ENCODE measurements at regions not wholly inside any gene's neighbourhood (a gene's known extent, or its start where the extent isn't known, plus 50 kb on each side); places are given as distances from the start of the nearest gene placed in this dataset.

DNA sequence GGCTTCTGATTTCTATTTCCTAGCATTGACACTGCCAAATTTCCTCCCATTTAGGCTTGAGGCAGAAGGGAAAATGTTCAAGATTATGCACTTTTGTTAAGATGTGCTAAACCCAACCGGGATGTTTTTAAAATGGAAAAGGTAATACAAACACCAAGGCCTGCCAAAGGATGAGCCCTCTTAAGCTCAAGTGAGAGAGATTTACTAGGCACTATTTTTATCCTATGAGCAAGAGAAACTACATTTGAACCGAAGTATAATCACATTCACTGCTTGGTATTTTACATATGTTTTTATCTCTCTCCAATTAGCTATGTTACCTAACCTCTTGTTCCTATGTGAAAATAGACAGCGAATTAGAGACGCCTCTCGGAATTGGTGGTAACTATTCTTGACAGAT, 295.8 kb downstream of the GABRB3 start:
- no peak for DNase-seq (ENCODE audit: low spot score)

DNA sequence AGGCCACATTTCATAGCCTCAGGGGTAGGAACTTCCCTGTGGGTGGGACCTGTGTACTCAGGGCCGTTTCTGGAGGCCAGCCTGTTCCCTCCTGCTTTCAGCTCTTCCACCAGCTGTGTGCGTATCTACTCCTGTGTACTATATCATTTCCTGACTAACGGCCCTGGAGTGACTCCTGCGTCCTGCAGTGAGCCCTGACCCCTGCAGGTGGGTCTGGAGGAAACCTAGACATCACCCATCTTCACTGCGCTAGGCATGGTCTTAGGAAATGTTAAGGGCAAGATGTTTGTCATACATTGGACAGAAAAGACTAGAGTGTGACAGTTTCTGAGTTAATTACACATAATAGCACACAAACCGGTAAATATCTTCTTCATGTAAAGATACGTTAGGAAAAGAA, 297.3 kb downstream of the GABRB3 start:
- DNase-seq (ENCODE audit: low spot score) = no peak

DNA sequence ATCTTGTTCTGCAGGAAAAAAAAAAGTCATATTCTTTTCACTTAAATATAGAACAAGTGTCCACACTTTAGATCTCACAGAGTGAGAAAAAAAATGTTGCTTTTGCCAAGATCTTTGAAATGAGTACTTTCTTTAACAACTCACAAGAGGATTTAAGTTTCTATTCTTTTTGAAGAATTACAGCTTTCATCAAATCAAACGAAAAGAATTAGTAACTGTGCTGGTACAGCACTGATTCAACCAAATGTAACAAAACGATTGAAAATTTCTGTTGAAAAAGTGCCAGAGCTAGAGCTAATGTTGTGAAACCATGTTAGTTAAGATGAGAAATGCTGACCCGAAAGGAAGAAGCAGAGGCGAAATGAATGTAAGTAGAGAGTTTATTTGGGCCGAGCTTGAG, 300.2 kb downstream of the GABRB3 start:
- no peak for DNase-seq (ENCODE audit: low spot score)

- no peak for DNase-seq (ENCODE audit: low spot score)
Observed at GRCh38 chr15:26461847-26462608, 310.8 kb downstream of the GABRB3 start.

DNA sequence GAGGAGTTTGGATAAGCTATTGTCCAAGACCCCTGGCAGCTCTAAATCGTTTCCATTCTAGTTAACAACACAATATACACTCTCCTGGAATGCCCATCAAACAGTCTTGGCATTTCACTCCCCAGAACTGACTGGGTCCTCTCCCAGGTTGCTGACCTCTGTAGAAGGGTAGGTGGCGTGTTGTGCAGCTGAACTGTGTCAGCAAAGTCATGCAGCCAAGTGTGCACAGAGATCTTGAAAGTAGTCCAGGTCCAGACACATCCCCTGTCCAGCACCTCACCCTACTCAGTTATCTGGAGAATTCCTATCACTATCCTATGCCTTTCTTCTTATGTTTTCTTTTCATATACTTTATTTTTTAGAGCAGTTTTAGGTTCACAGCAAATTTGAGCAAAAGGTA, 312.7 kb downstream of the GABRB3 start:
- DNase-seq (ENCODE audit: low spot score) = no peak

DNA sequence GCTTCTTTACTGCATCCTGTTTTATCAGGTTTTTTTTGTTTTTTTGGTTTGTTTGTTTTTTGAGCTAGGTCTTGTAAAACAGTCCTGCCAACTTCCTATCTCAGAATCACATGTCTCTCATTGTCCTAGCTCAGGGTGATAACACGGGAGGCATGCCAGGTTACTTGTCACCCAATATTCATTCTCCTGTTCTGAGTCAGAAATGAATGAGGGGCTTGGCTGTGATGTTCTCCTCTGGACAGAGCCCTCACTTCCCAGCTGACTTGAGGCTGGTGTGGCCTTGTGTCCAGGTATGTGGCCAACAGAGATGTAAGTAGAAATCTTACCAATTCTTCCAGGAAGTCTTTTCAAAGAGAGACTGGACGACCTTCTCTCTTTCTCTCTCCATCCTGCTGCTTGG, 317.0 kb downstream of the GABRB3 start:
- DNase-seq (ENCODE audit: low spot score) = no peak

- DNase-seq (ENCODE audit: low spot score) = no peak
Observed at GRCh38 chr15:26453914-26454313, 319.0 kb downstream of the GABRB3 start.

GRCh38 chr15:26451995-26452394, 320.9 kb downstream of the GABRB3 start:
- DNase-seq (ENCODE audit: low spot score) = no peak

GRCh38 chr15:26449291-26449690, 323.6 kb downstream of the GABRB3 start:
- DNase-seq (ENCODE audit: low spot score) = no peak

- no peak for DNase-seq (ENCODE audit: low spot score)
Observed at GRCh38 chr15:26443321-26443720, 329.5 kb downstream of the GABRB3 start.

DNA sequence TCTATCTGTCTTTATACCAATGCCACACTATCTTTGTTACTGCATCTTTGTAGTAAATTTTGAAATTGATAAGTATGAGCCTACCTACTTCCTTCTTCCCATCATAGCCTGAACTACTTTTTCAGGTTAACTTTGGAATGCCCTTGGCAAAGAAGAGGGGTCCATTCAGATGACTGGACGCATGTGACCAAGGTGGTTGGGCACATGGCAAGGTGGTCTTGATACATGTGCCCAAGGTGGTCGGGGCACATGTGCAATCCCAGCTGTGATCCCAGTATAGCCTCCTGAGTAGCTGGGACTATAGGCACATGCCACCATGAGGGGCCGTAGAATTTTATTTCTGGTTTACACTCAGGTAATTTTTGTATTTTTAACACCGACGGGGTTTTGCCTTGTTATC, 330.2 kb downstream of the GABRB3 start:
- DNase-seq (ENCODE audit: low spot score) = no peak

GRCh38 chr15:26439681-26440080, 333.2 kb downstream of the GABRB3 start:
- no peak for DNase-seq (ENCODE audit: low spot score)

DNA sequence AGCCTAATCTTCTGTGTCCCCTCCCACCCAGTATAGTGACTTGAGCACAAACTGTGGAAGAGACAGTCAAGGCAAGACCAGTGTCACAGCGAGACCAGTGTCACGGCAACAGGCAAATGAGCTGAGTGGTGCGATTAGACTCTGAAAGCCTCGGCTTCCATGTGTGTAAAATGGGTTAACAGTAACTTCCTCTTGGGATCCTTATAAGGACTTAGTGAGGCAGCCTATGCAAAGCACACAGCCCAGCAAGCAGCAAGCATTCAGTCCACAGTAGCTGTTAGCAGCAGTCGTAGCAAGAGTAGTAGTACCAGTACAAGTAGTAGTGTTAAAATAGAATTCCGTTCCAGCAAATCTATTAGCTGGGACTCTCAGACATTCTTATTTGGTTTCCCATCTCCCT, 334.1 kb downstream of the GABRB3 start:
- no peak for DNase-seq (ENCODE audit: low spot score)

DNA sequence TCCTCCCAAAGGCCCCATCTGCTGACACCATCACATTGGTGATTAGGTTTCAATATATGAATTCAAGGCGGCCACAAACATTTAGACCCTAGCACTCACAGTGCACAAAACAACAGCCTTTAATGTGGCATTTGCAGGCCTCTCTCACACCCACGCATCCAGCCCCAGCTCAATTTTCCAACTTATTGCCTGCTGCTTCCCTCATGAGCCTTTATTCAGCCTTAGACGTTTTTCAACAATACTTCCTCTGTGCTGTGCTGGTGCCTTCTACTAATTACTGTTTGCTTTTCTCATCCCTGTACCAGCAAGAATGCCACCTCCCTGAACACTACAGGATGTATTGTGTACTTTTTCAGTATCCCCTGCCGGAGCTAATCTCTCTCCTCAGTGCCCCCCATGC, 334.6 kb downstream of the GABRB3 start:
- DNase-seq (ENCODE audit: low spot score) = no peak

DNA sequence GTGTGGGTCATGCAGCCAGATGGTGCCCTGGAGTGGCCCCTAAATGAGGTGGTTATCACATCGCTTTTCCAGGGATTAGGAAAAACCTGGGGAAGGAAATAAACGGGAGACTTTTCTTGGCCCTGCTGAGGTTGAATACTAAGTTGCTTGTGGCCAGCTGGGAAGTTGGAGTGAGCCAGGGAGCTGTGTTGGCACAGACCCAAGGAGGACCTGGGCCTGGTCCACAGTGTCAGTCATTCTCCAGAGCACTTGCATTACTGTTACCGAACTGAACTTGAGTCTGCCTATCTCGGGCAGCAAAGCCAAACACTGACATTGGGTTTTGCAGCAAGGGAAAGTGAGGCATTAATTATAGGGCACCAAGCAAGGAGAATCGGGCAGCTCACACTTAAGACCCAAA, 339.0 kb downstream of the GABRB3 start:
- DNase-seq (ENCODE audit: low spot score) = no peak

DNA sequence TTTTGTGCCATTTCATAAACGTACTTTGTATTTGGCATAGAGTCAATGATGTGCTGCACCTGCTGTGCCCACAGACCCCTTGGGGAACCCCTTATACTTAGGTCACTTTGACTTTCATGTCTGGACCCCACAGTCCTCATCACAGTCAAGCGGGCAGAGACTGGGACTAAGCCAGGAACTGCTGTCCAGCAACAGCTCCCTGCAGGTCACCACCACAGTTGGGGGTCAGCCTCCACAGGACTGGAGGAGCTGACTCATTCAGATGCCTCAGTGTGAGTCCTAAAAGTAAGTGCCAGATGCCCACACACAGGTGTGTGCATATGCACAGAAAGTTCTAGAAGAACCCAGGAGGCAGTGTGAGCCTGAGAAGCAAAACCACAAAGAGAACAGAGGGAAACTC, 339.8 kb downstream of the GABRB3 start:
- DNase-seq (ENCODE audit: low spot score) = no peak

- DNase-seq (ENCODE audit: low spot score) = no peak
Observed at GRCh38 chr15:26421065-26421464, 351.8 kb downstream of the GABRB3 start.

DNA sequence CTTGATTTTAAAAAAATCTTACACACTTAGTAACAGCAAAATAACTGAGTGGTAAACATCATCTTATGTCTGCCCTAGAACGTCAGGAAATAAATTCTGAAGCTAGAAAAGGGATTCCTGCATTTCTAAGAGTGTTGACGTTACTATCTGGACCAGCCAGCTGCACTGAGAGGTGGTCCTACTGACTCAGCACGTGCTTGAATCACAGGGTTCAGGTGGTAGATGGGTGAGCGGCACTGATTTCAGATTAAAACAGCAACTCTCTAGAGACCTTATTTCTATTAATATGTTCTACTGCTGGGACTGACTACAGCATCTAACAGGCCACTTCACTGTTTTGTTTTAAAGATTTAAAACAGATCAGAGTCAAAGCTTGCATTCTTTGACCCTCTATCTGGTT, 377.2 kb downstream of the GABRB3 start:
- DNase-seq (ENCODE audit: low spot score) = no peak

GRCh38 chr15:26394801-26395200, 378.1 kb downstream of the GABRB3 start:
- DNase-seq (ENCODE audit: low spot score) = no peak

DNA sequence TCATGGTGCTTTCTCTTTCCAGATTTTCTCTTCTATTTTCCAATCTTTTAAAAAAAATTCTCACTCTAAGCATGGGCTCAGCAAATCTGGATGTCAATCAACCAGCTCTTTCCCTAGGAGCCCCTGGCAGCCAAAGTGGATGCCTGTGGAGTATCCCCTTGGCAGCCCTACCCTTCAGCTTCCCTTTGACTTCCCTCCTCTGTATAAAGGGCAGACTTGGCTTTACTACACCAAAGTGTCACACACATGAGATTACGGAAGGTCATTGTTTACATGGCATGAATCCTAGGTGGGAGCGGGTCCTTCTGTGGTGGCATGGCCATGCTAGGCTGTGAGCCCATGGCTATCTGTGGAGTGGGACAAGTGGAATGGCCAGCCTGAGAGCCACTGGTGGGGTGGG, 379.9 kb downstream of the GABRB3 start:
- no peak for DNase-seq (ENCODE audit: low spot score)

DNA sequence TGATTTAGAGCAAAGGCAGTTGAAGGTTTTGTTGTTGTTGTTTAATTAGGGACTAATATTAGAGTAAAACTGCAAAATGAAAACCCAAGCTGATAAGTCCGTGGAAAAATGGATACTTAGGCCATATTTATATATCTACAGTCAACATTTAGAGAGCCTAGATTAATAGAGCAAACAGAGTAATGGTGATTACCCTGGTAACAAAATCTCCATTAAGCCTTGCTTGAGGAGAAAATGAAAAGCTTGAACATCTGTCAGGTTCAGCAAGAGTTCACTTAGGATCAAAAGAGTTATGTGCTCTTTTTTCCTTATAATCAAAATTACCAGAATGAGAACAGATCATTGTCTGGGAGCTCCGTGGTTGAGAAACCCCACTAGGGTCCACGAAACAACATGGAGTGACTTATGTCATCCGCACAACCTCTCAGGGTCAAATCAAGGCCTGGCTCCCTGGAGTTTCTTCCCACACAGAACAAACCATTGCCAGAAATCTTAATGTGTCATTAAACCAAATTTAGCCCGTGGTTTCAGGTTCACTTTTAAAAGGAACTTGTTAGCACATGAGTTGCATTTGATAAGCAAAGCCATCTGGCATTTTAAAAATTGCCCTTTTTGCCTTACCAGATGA, 381.2 kb downstream of the GABRB3 start:
- no peak for DNase-seq (ENCODE audit: low spot score)

DNA sequence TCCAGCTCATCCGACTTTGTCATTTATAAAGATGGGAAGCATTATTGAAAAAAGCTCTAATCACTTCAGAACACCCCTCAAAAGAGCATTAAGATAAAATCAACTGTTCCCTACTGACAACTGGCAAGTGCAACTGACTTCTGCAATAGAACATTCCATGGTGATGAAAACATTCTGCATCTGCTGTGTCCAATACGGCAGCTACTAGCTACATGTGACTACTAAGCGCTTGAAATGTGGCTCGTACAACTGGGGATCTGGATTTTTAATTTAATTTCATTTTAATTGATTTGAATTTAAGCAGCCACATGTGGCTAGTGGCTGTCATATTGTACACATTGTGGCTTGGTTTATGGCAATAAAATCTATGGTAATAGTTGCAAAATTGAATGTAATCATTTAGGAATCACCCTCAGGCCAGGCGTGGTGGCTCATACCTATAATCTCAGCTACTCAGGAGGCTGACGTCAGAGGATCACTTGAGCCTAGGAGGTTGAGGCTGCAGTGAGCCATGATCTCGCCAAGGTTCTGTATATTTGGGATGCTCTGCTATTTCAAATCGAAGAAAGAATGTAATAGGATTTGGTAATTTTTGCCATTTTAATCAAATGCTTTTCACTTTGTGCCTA, 390.3 kb downstream of the GABRB3 start:
- DNase-seq (ENCODE audit: low spot score) = no peak

DNA sequence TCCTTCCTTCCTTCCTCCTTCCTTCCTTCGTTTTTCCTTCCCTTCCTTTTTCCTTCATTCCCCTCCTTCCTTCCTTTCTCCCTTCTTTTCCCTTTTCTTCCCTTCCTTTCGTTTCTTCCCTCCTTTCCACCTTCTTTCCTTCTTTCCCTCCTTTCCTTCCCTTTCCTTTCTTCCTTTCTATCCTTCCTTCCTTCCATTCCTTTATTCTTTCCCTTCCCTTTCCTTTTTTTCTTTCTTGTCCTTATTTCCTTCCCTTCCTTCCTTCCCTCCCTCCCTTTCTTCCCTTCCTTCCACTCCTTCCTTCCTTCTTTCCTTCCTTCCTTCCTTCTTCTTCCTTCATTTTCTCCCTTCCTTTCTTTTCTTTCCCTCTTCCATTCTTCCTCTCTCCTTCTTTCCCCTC, 394.6 kb downstream of the GABRB3 start:
- DNase-seq (ENCODE audit: low spot score) = no peak

GRCh38 chr15:26376243-26376642, 396.6 kb downstream of the GABRB3 start:
- DNase-seq (ENCODE audit: low spot score) = no peak
